Parathyroid adenoma (tissue), 2 donors: ENCODE measurements at regions not wholly inside any gene's neighbourhood (a gene's known extent, or its start where the extent isn't known, plus 50 kb on each side); places are given as distances from the start of the nearest gene placed in this dataset.

Experiments
- H2AFZ ChIP-seq: fragments of 300-600 bp; sonication (generic); one replicate; pipeline ENCODE4 v1.7.0; 2017; ENCODE audit warnings: antibody characterized with exemption, mild to moderate bottlenecking
- H3K27ac ChIP-seq: fragments of 300-600 bp; sonication (generic); one replicate; pipeline ENCODE4 v1.7.0; 2017
- H3K27me3 ChIP-seq: fragments of 300-600 bp; sonication (generic); one replicate; pipeline ENCODE4 v1.7.0; 2017; ENCODE audit warnings: low read length; ENCODE audit not compliant: control insufficient read depth, insufficient read depth
- H3K36me3 ChIP-seq: fragments of 300-600 bp; sonication (generic); one replicate; pipeline ENCODE4 v1.7.0; 2017; ENCODE audit warnings: low read length; ENCODE audit not compliant: control insufficient read depth, insufficient read depth
- H3K4me1 ChIP-seq: fragments of 300-600 bp; sonication (generic); one replicate; pipeline ENCODE4 v1.7.0; 2017; ENCODE audit warnings: control low read depth
- H3K4me2 ChIP-seq: fragments of 300-600 bp; sonication (generic); one replicate; pipeline ENCODE4 v1.7.0; 2017; ENCODE audit warnings: low read length
- H3K4me3 ChIP-seq: fragments of 300-600 bp; sonication (generic); one replicate; pipeline ENCODE4 v1.7.0; 2017; ENCODE audit warnings: low read depth, low read length
- H3K79me2 ChIP-seq: fragments of 300-600 bp; sonication (generic); one replicate; pipeline ENCODE4 v1.7.0; 2017; ENCODE audit warnings: control low read depth
- H3K9ac ChIP-seq: fragments of 300-600 bp; sonication (generic); one replicate; pipeline ENCODE4 v1.7.0; 2017; ENCODE audit warnings: mild to moderate bottlenecking
- H3K9me3 ChIP-seq: fragments of 300-600 bp; sonication (generic); one replicate; pipeline ENCODE4 v1.7.0; 2017; ENCODE audit warnings: low read length; ENCODE audit not compliant: control insufficient read depth
- CTCF ChIP-seq: fragments of 300-600 bp; sonication (generic); IDR thresholded peaks from one replicate; pipeline ENCODE4 v1.7.0; 2017; ENCODE audit warnings: antibody characterized with exemption, mild to moderate bottlenecking
- donor health status: primary hyperparathyroidism.

GRCh38 chr11:109914038-109914437, 179.2 kb upstream of the ZC3H12C start:
- peak overlapping the region; percentile 30 for H3K27ac ChIP-seq
- no peaks in the 10 kb centered on the region for H3K79me2 ChIP-seq
- H3K4me1 ChIP-seq: no peaks in the 10 kb centered on the region
- H3K27me3 ChIP-seq: no peaks in the 10 kb centered on the region
- no peak for TF ChIP-seq CTCF
- no peak overlapping the region for H3K9ac ChIP-seq
- no peak overlapping the region for H3K4me2 ChIP-seq
- peak overlapping the region; percentile 19 for H2AFZ ChIP-seq
- no peaks in the 10 kb centered on the region for H3K36me3 ChIP-seq
- H3K4me3 ChIP-seq: no peak overlapping the region
- no peaks in the 10 kb centered on the region for H3K9me3 ChIP-seq

DNA sequence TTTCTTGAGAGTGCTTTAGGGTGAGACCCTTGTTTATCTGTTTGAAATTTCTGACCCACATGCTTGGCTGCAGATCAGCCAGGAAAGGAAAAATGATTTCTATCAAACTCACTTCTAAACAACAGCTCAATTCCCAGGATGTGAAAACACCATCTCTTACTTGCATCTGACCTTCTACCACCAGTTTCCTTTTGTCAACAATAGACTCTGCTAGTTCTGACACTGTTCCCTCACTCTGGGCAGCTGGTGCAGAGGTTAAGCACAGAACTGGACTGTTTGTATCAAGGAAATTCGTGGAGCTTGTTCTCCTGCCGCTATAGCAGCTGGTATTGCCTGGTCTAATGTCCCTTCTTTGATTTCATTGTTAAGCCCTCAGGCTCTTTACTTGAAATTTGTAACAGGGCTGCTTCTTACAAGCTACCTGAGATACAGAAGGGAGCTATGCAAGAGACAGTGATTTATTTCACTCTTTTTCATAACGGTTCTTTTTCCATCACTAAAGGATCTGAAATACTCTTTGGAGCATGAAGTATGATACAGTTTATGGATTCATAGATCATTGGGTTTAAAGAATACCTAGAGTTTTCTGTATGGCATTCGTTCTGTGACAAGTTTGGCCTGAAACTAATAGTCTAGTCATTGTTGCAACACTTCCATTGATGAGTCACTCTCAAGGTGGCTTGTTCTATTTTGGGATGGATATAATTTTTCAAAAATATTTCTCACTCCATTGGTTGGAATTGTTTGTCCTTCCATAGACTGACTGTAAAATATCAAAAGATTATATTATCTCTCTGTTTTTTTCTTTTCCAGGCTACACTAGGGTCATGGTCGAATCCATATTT, 178.2 kb upstream of the ZC3H12C start:
- no peak overlapping the region for H3K9ac ChIP-seq
- no peaks in the 10 kb centered on the region for H3K79me2 ChIP-seq
- no peaks in the 10 kb centered on the region for H3K9me3 ChIP-seq
- H3K4me2 ChIP-seq: no peak overlapping the region
- H2AFZ ChIP-seq: peak overlapping the region; percentile 20
- H3K4me3 ChIP-seq: no peak overlapping the region
- peak overlapping the region; percentile 30 for H3K27ac ChIP-seq
- H3K4me1 ChIP-seq: no peaks in the 10 kb centered on the region
- no peaks in the 10 kb centered on the region for H3K36me3 ChIP-seq
- no peak for TF ChIP-seq CTCF
- no peaks in the 10 kb centered on the region for H3K27me3 ChIP-seq

GRCh38 chr11:109926941-109927340, 166.3 kb upstream of the ZC3H12C start:
- H2AFZ ChIP-seq: no peak overlapping the region
- no peaks in the 10 kb centered on the region for H3K79me2 ChIP-seq
- no peaks in the 10 kb centered on the region for H3K4me1 ChIP-seq
- no peak for TF ChIP-seq CTCF
- H3K4me2 ChIP-seq: no peak overlapping the region
- H3K9ac ChIP-seq: no peak overlapping the region
- H3K27ac ChIP-seq: no peak overlapping the region
- no peaks in the 10 kb centered on the region for H3K9me3 ChIP-seq
- no peak overlapping the region for H3K4me3 ChIP-seq
- no peaks in the 10 kb centered on the region for H3K27me3 ChIP-seq
- H3K36me3 ChIP-seq: no peaks in the 10 kb centered on the region

- Histone ChIP-seq H2AFZ (no peak overlapping the region), H3K27me3 (no peaks in the 10 kb centered on the region), H3K36me3 (no peaks in the 10 kb centered on the region), H3K9ac (no peak overlapping the region), H3K9me3 (no peaks in the 10 kb centered on the region), H3K4me3 (no peak overlapping the region), H3K4me1 (no peaks in the 10 kb centered on the region), H3K79me2 (no peaks in the 10 kb centered on the region), H3K27ac (no peak overlapping the region), H3K4me2 (no peak overlapping the region)
- TF ChIP-seq CTCF: no peak
Observed at GRCh38 chr11:109929308-109929707, 163.9 kb upstream of the ZC3H12C start.

GRCh38 chr11:109933126-109933525, 160.1 kb upstream of the ZC3H12C start:
- no peak for TF ChIP-seq CTCF
- Histone ChIP-seq H2AFZ (no peak overlapping the region), H3K36me3 (no peaks in the 10 kb centered on the region), H3K4me1 (no peaks in the 10 kb centered on the region), H3K4me2 (no peak overlapping the region), H3K9me3 (no peaks in the 10 kb centered on the region), H3K27me3 (no peaks in the 10 kb centered on the region), H3K9ac (no peak overlapping the region), H3K27ac (no peak overlapping the region), H3K4me3 (no peak overlapping the region), H3K79me2 (no peaks in the 10 kb centered on the region)
